ENCODE measurements at regions not wholly inside any gene's neighbourhood (a gene's known extent, or its start where the extent isn't known, plus 50 kb on each side); places are given as distances from the start of the nearest gene placed in this dataset.

DNA sequence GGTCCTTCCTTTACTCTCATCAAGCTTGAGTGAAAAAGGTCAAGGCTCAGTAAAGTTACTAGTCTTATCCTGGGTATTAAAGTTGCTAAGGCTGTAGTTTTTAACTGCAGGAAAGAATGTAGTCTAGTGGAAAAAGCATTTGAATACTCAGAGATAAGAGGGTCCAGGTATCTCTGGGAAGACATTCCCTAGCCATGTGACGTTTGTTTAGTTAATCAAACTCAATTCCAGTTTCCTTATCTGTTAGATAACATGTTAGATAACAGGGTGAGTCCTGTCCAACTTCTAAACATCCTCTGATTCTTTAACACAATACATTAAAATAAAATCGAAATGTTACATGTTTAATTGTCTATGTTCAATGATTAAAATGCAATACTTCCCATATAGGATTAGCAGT, 720.7 kb upstream of the LMO3 start:
- Histone ChIP-seq H2BK12ac (ENCODE audit: insufficient read length, low read depth, low read length) (no peak overlapping the region), H3K79me1 (ENCODE audit: insufficient read depth, low read depth, low read length, poor library complexity, severe bottlenecking) (no peaks in the 10 kb centered on the region), H2BK20ac (ENCODE audit: low read depth, low read length, poor library complexity, severe bottlenecking) (no peak overlapping the region), H3K27ac (ENCODE audit: insufficient read length, low read depth, low read length) (no peak overlapping the region), H2BK120ac (ENCODE audit: low read depth, low read length, poor library complexity, severe bottlenecking) (no peak overlapping the region), H3K4me2 (ENCODE audit: insufficient read depth, insufficient read length, low read length) (no peak overlapping the region), H3K79me2 (ENCODE audit: insufficient read depth, low read length) (no peaks in the 10 kb centered on the region), H4K20me1 (ENCODE audit: control insufficient read depth, insufficient read depth, insufficient read length) (no peaks in the 10 kb centered on the region), H3K9ac (ENCODE audit: extremely low read depth, insufficient read length, low read length) (no peak overlapping the region), H4K91ac (ENCODE audit: insufficient read length, low read depth, low read length) (no peak overlapping the region), H2AK5ac (ENCODE audit: insufficient read length, low read length) (no peak overlapping the region), H2AFZ (ENCODE audit: low read length) (no peak overlapping the region), H3K23ac (ENCODE audit: insufficient read length, low read depth, low read length) (no peak overlapping the region), H3K56ac (ENCODE audit: insufficient read length, low read depth, low read length) (no peak overlapping the region), H3K18ac (ENCODE audit: insufficient read length, low read depth, low read length) (no peak overlapping the region), H3K4ac (ENCODE audit: low read depth, low read length) (no peak overlapping the region), H3K27me3 (ENCODE audit: insufficient read depth, low read length) (no peaks in the 10 kb centered on the region), H4K8ac (replicated peaks; ENCODE audit: insufficient read length, low read depth, low read length) (no peak overlapping the region), H4K5ac (ENCODE audit: insufficient read length, low read depth, low read length) (no peak overlapping the region), H2BK5ac (ENCODE audit: insufficient read length, low read length) (no peak overlapping the region), H2BK15ac (ENCODE audit: low read depth, low read length) (no peak overlapping the region), H3T11ph (ENCODE audit: low read length) (no peak overlapping the region), H3K9me3 (ENCODE audit: control insufficient read depth, low read depth, low read length) (no peaks in the 10 kb centered on the region), H3K23me2 (ENCODE audit: insufficient read length, low read depth, low read length, poor library complexity, severe bottlenecking) (no peaks in the 10 kb centered on the region), H3K4me1 (ENCODE audit: insufficient read depth, low read length) (no peaks in the 10 kb centered on the region; the same call in 1 of the 2 replicates), H3K14ac (ENCODE audit: insufficient read depth, low read length) (no peak overlapping the region)
- Mint-ChIP-seq H3K27me3 (ENCODE audit: low read depth) (peaks cover 2% of the 10 kb centered on the region; the same call in 1 of the 2 replicates), H3K27ac (no peak overlapping the region), H3K4me3 (no peak overlapping the region), H3K4me1 (peaks cover 0 to 4% of the 10 kb centered on the region in 2 experiments; a peak in 1 of 4 replicates), H3K36me3 (ENCODE audit: insufficient read depth in 1 of 3, low read depth in 3 of 3) (no peaks in the 10 kb centered on the region), H3K9me3 (no peaks in the 10 kb centered on the region; a peak in 2 of 5 replicates)
- TF ChIP-seq, protein P1, sequence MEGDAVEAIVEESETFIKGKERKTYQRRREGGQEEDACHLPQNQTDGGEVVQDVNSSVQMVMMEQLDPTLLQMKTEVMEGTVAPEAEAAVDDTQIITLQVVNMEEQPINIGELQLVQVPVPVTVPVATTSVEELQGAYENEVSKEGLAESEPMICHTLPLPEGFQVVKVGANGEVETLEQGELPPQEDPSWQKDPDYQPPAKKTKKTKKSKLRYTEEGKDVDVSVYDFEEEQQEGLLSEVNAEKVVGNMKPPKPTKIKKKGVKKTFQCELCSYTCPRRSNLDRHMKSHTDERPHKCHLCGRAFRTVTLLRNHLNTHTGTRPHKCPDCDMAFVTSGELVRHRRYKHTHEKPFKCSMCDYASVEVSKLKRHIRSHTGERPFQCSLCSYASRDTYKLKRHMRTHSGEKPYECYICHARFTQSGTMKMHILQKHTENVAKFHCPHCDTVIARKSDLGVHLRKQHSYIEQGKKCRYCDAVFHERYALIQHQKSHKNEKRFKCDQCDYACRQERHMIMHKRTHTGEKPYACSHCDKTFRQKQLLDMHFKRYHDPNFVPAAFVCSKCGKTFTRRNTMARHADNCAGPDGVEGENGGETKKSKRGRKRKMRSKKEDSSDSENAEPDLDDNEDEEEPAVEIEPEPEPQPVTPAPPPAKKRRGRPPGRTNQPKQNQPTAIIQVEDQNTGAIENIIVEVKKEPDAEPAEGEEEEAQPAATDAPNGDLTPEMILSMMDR (conservative IDR thresholded peaks at IDR 0.05) = no peak
- no peak for DNase-seq
- 100% methylated on average over 1 of the region's 2 CpGs for WGBS (ENCODE audit: extremely low coverage, insufficient read length, low lambda C conversion rate)
